Activated CD4-positive, alpha-beta T cell treated with anti-CD3 and anti-CD28 coated beads, Interleukin-2, Interleukin-4, amounts not matched to agents 100 ng/mL and 50 ng/mL, durations not matched to agents 16 hours and 8 hours (primary cell): ENCODE measurements at regions not wholly inside any gene's neighbourhood (a gene's known extent, or its start where the extent isn't known, plus 50 kb on each side); places are given as distances from the start of the nearest gene placed in this dataset.
"Not testable (repeated sequence)": the region's sequence is repeated elsewhere in the genome, so short reads cannot be mapped to it uniquely, and the experiment has no call there.

Experiments
- DNase-seq: peaks from one replicate; pipeline ENCODE4 v3.0.0-alpha.2; 2020; ENCODE audit warnings: low spot score

DNA sequence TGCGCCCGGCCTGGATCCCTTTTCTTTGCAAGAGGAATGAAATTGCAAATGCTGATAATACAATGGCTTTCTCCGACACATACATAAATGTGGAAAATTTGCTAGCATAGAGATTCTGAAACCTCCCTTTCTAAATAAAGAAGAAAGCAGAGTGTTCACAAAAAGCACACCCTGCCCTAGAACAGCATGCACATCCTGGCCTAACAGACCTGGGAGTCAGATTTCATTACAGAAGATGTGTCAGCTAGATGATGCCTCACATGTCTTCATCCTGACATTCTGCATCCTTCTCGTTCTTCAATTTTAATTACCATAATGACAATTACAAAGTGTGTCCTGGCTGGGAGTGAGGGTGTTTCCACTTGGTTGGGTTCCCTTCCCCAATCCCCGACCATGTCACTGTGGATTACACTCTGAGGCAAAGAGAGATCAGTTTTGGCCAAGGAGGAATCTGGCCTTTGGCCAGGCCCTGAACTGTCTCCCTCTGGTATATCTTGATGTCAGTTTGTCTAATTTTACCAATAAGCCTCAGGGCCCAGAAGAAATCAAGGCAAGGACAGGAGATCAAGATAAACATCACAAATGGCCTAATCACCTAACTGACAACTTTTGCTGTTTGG lies 104.9 kb upstream of the SPATA12 start:
- DNase-seq = no peak

DNA sequence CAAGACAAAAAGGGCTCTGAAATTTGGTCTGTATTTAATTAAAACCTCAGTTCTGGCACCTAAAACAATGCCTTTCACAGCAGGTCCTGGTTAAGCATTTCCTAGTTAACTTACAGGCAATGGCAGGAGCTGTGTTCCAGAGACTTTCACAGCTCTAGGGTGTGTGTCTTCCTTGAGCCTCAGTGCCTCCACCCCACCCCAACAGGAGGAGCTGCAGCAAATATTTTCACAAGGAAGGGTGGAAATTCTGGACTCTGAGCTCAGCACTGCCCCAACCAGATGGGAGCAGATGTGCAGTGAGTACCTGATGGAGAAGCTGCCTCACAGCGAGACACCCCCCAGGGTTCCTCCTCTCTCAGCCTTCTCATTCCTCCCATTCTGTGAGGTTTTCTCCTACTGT lies 106.3 kb upstream of the SPATA12 start:
- DNase-seq = no peak

- DNase-seq = no peak
These were observed 107.6 kb upstream of the SPATA12 start for GRCh38 chr3:56952846-56953245.

DNA sequence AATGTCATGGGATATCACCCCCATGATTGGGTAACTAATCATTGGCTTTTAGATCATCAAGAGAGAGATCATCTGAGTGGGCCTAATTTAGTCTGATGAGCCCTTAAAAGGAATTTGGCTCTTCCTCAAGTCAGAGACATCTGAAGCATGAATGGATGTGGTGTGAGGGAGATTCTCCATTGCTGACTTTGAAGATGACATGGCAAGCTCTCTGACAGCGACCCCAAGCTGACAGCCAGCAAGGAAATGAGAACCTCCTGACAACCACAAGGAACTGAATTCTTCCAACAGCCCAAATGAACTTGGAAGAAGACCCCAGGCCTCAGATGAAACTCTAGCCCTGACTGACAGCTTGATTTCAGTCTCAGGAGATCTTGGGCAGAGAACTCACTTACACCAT lies 108.4 kb upstream of the SPATA12 start:
- DNase-seq = no peak

GRCh38 chr3:56951366-56951765 lies 109.1 kb upstream of the SPATA12 start:
- no peak for DNase-seq

GRCh38 chr3:56945378-56945777 lies 115.1 kb upstream of the SPATA12 start:
- not testable (repeated sequence) for DNase-seq

- peak; percentile 53 for DNase-seq
These were observed 117.9 kb upstream of the SPATA12 start for GRCh38 chr3:56942523-56942922.

DNA sequence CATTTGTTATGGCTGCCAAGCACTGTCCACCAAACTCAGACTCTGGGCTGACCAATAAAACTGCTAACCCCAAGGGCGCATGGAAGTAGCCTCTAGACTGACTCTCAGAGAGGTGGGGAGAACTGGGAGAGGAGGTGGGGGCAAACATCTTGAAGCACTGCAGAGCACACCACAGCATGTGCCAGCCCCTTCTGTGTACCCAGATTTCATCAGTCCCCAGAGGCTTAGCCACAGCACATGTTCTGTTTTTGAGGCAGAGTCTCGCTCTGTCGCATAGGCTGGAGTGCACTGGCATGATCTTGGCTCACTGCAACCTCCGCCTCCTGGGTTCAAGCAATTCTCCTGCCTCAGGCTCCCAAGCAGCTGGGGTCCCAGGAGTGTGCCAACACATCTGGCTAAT lies 119.5 kb upstream of the SPATA12 start:
- no peak for DNase-seq

- DNase-seq = no peak
These were observed 120.1 kb upstream of the SPATA12 start for GRCh38 chr3:56940321-56940720.

GRCh38 chr3:56939834-56940233 lies 120.6 kb upstream of the SPATA12 start:
- no peak for DNase-seq

- no peak for DNase-seq
These were observed 121.9 kb upstream of the SPATA12 start for GRCh38 chr3:56938530-56938929.

DNA sequence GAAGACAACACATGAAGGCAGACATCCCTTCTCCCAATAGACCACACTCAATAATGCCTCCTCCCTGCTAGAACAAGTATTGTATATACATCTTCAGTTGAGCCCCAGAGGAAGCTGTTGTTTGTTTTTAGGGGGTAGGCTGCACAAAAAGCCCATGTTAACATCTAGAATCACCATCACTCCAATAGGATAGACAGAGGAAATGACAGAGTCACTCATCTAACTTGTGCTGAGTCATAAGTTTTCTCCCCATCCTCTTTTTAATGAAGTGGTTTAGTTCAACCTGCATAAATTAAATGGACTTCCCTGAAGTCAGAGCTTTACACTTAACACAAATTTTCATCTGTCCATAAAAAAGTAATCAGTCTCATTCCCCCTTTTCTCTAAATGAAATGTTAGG lies 122.9 kb upstream of the SPATA12 start:
- DNase-seq = no peak

DNA sequence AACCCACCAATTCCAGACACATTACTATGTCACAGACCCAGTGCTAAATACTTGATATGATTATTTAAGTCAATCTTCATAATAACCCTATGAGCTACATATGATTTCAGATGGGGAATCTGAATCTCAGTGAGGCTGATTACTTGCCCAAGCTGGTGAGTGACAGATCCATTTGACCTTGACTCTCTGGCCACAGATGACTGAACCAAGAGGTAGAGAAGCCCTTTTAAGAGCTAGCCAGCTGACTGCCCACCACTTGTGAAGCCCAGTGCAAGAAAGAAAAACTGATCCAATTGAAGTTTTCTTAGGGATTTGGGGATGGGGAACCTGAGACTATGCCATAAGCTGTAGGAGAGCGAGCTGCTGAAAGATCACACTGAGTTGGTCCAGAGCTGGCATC lies 124.7 kb upstream of the SPATA12 start:
- DNase-seq = no peak

DNA sequence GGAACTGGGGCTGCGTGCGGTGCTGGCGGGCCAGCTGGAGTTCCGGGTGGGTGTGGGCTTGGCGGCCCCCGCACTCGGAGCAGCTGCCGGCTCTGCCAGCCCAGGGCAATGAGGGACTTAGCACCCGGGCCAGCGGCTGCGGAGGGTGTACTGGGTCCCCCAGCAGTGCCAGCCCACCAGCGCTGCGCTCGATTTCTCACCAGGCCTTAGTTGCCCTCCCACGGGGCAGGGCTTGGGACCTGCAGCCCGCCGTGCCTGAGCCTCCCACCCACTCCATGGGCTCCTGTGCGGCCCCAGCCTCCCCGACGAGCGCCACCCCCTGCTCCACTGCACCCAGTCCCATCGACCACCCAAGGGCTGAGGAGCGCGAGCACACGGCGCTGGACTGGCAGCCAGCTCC lies 126.0 kb upstream of the SPATA12 start:
- not testable (repeated sequence) for DNase-seq

- no peak for DNase-seq
These were observed 126.7 kb upstream of the SPATA12 start for GRCh38 chr3:56933803-56934202.

- DNase-seq = no peak
These were observed 127.6 kb upstream of the SPATA12 start for GRCh38 chr3:56932866-56933265.

DNA sequence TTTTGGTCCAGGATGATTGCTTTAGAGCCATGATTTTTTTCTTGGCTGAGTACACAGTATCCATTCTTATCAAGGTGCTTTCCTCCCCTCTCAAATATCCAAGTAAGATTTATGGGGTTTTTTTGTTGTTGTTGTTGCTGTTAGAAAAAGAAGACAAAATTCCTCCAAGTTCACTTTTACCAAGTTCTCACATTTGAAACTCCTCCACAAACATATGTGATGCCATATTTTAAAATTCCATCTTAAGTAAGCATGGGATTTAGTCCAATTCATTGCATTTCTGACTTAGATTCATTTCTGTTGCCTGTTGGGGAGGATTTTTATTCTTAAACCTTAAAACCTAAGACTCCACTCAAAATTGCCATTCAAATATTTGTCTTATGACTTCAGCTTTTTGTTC lies 128.6 kb upstream of the SPATA12 start:
- no peak for DNase-seq

GRCh38 chr3:56930706-56931105 lies 129.0 kb upstream of the ARHGEF3 start:
- DNase-seq = peak; percentile 74

DNA sequence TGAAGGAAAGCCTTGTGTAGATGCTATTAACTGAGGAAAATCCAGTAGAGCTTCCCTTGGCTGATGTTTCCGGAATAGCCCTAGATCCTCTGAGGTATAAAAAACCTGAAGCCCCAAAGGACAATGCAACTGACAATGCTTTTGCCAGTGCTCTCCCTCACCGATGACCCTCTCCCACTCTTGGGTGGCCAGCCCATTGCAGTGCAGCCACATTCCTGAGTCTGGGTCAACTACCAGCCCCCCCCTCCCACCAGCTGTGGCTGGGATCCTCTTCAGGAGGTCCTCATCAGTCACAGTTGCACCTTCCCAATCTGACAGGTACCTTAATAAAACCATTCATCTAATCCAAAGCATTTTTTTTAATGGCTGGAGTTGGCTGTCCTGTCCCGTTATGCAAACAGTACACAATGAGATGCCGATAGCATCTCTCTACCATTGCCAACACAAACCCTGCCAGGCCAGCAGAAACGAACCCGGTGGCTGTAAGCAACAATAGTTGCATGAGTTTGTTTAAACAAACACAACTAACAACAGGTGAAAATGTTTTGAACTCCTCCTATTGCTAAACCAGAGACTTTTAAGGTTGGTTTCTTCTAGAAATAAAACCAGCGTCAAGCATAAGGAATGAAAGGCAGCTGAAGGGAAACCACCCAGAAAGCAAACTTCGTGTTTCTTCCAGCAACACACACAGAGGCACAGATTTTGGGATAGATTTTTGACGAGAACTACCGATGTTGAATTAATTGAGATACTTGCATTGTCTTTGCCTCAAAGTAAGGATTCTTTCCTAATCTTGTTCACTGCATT lies 128.3 kb upstream of the ARHGEF3 start:
- DNase-seq = no peak

DNA sequence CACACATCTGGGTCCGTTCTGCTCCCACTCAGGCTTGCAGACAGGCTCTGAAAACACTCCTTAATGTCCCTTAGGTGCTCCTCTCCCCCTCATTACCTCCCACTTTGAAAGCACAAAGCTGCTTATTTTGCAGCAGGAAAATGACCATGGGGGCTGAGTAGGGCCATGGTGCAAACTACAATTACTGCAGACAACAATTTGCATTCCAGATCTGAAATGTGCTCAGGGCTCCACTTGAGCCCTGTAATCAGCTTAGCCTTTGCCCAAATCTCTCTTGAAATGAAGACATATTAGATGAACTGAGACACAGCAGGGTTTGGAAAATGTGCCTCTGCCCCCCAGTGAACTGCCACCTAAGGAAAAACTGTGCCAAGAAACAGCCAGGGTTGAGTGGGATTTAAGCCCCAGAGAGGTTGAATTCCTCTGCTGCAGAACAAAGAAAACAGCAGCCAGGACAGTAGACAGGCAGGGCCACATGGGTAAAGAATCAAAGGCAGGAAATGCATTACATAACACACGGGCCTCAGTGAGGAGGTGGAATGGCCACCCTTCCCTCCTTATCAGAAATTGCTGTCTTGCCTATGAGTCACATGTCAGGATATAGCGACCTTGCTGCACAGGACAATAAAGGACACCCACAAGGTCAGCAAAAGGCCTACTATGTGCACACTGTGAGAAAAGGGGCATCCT lies 126.8 kb upstream of the ARHGEF3 start:
- no peak for DNase-seq

GRCh38 chr3:56927855-56928254 lies 126.1 kb upstream of the ARHGEF3 start:
- DNase-seq = no peak

DNA sequence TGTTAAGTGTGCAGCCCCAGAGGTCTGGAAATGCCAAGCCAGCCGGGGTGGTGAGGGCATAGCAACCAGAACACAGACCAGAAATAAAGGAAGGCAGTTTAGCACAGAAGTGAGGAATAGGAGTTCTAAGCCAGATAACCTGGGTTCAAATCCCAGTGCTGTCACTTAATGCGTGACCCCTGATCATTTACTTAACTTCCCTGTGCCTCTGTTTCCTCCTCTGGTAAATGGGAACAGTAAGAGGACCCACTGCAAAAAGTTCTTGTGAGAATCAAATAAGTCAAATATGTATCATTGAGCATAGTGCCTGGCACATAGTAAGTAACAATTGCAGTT lies 125.2 kb upstream of the ARHGEF3 start:
- no peak for DNase-seq

GRCh38 chr3:56926243-56926946 lies 124.6 kb upstream of the ARHGEF3 start:
- no peak for DNase-seq
